ENCODE measurements at regions not wholly inside any gene's neighbourhood (a gene's known extent, or its start where the extent isn't known, plus 50 kb on each side); places are given as distances from the start of the nearest gene placed in this dataset.

DNA sequence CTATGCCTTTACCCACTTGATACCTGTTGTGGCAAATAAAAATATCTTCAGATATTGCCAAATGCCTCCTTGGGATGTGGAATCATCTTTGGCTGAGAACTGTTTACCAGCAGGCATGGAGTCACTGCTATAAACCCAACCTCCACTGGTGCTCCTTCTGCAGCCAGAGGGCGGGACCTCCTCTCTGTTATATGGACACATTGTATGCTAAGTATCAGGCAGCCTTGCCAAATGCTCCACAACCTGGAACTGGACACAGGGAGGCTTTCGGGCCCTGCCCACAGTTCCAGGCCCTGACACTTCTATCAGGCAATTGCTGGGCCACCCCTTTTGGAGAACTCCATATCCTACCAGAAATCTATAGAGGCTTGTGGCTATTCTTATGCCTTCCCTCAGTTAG, 201.0 kb downstream of the TMX1 start:
- TF ChIP-seq POLR2AphosphoS5 (IDR thresholded peaks at IDR 0.05) = no peak
- TF ChIP-seq, protein P1, sequence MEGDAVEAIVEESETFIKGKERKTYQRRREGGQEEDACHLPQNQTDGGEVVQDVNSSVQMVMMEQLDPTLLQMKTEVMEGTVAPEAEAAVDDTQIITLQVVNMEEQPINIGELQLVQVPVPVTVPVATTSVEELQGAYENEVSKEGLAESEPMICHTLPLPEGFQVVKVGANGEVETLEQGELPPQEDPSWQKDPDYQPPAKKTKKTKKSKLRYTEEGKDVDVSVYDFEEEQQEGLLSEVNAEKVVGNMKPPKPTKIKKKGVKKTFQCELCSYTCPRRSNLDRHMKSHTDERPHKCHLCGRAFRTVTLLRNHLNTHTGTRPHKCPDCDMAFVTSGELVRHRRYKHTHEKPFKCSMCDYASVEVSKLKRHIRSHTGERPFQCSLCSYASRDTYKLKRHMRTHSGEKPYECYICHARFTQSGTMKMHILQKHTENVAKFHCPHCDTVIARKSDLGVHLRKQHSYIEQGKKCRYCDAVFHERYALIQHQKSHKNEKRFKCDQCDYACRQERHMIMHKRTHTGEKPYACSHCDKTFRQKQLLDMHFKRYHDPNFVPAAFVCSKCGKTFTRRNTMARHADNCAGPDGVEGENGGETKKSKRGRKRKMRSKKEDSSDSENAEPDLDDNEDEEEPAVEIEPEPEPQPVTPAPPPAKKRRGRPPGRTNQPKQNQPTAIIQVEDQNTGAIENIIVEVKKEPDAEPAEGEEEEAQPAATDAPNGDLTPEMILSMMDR (IDR thresholded peaks at IDR 0.05) = no peak
- TF ChIP-seq POLR2A (IDR thresholded peaks at IDR 0.05) = no peak
